ENCODE measurements at regions not wholly inside any gene's neighbourhood (a gene's known extent, or its start where the extent isn't known, plus 50 kb on each side); places are given as distances from the start of the nearest gene placed in this dataset.

DNA sequence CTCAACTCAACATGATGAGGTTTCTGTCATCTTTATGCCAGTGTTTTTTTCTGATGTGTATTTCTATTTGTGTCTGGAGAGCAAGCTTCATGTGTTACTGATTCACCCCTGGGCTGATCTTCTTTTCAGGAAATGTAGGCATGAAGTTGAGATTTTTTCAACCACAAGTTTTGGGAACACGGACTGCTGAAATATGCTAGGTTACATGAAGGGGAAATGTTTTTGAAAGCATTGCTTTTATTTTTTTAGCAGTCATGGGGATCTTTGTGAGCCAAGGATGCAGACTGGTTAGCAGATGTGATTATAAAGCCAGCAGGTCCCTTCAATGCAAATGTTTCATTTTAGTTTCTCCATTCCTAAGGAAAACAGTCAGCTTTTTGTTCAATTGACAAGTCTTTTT is 219.3 kb upstream of the COL8A1 start:
- intact Hi-C loops (cut with DNase I): no loop called here
- no peak for TF ChIP-seq POLR2A (IDR thresholded peaks at IDR 0.05)
- TF ChIP-seq CTCF (IDR thresholded peaks at IDR 0.05): no peak
- TF ChIP-seq EP300 (IDR thresholded peaks at IDR 0.05): no peak
- TF ChIP-seq POLR2AphosphoS5 (IDR thresholded peaks at IDR 0.05): no peak
- H3K36me3 ChIP-seq: no peaks in the 10 kb centered on the region
- no peak overlapping the region for H3K4me3 ChIP-seq
- no peaks in the 10 kb centered on the region for H3K9me3 ChIP-seq
- H3K27me3 ChIP-seq: no peaks in the 10 kb centered on the region
- 29 to 71% methylated on average over 1 of the region's 1 CpG for WGBS, 2 donors
- H3K4me1 ChIP-seq: no peaks in the 10 kb centered on the region
- no peak overlapping the region for H3K27ac ChIP-seq
- DNase-seq: no peak

DNA sequence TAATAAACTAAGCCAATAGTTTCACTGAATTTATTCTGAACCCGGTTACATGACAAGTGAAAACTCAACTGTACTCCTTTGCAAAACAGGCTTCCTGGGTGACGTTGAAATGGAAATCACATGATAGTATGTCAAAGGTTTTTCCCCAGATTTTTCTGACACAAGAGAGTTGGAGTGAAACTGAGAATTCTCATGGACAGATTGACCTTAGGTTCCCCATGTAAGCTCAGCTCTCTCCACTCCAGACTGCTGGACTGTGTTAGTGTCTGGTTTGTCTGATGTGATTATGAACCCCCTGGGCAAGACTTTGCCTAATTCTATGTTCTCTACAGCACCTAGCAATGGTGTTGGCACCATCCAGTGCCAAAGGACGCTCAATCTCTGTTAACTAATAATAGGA is 219.7 kb upstream of the COL8A1 start:
- no peak overlapping the region for H3K27ac ChIP-seq
- H3K27me3 ChIP-seq: no peaks in the 10 kb centered on the region
- no peak for DNase-seq
- H3K4me1 ChIP-seq: no peaks in the 10 kb centered on the region
- H3K36me3 ChIP-seq: no peaks in the 10 kb centered on the region
- H3K9me3 ChIP-seq: no peaks in the 10 kb centered on the region
- intact Hi-C loops (cut with DNase I): no loop called here
- H3K4me3 ChIP-seq: no peak overlapping the region
- WGBS, 2 donors: 75 to 84% methylated on average over 3 of the region's 3 CpGs
- TF ChIP-seq POLR2AphosphoS5 (IDR thresholded peaks at IDR 0.05) (no peak), POLR2A (IDR thresholded peaks at IDR 0.05) (no peak), EP300 (IDR thresholded peaks at IDR 0.05) (no peak), CTCF (IDR thresholded peaks at IDR 0.05) (no peak)

- Histone ChIP-seq H3K36me3 (no peaks in the 10 kb centered on the region), H3K27me3 (no peaks in the 10 kb centered on the region), H3K27ac (no peak overlapping the region), H3K4me3 (no peak overlapping the region), H3K4me1 (no peaks in the 10 kb centered on the region), H3K9me3 (no peaks in the 10 kb centered on the region)
- no peak for DNase-seq
- intact Hi-C loops (cut with DNase I): no loop called here
- TF ChIP-seq CTCF (IDR thresholded peaks at IDR 0.05): no peak
- TF ChIP-seq EP300 (IDR thresholded peaks at IDR 0.05): no peak
- TF ChIP-seq POLR2A (IDR thresholded peaks at IDR 0.05): no peak
- no peak for TF ChIP-seq POLR2AphosphoS5 (IDR thresholded peaks at IDR 0.05)
- 48 to 62% methylated on average over 2 of the region's 2 CpGs for WGBS, 2 donors
Observed at GRCh38 chr3:99418209-99418635, 220.2 kb upstream of the COL8A1 start.

- H3K9me3 ChIP-seq: no peaks in the 10 kb centered on the region
- H3K36me3 ChIP-seq: no peaks in the 10 kb centered on the region
- TF ChIP-seq POLR2A (IDR thresholded peaks at IDR 0.05) (no peak), EP300 (IDR thresholded peaks at IDR 0.05) (no peak), CTCF (IDR thresholded peaks at IDR 0.05) (no peak), POLR2AphosphoS5 (IDR thresholded peaks at IDR 0.05) (no peak)
- no peak overlapping the region for H3K27ac ChIP-seq
- H3K4me3 ChIP-seq: no peak overlapping the region
- peaks cover 0 to 6% (median 0%) of the 10 kb centered on the region in 4 donors for H3K4me1 ChIP-seq
- no peak for DNase-seq
- H3K27me3 ChIP-seq: no peaks in the 10 kb centered on the region
- 89% methylated on average over 1 of the region's 1 CpG for WGBS, 2 donors
- intact Hi-C loops (cut with DNase I): no loop called here
Observed at GRCh38 chr3:99413504-99413903, 224.9 kb upstream of the COL8A1 start.

GRCh38 chr3:99410789-99411311 is 227.5 kb upstream of the COL8A1 start:
- TF ChIP-seq POLR2A (IDR thresholded peaks at IDR 0.05): no peak
- TF ChIP-seq EP300 (IDR thresholded peaks at IDR 0.05): no peak
- no peak for TF ChIP-seq CTCF (IDR thresholded peaks at IDR 0.05)
- no peak for TF ChIP-seq POLR2AphosphoS5 (IDR thresholded peaks at IDR 0.05)
- 57 to 71% methylated on average over 7 of the region's 7 CpGs for WGBS, 2 donors
- DNase-seq: no peak

More at GRCh38 chr3:99410789-99411311, 227.5 kb upstream of the COL8A1 start:
- Histone ChIP-seq H3K4me3 (no peak overlapping the region), H3K36me3 (no peaks in the 10 kb centered on the region), H3K4me1 (peaks cover 0 to 6% (median 0%) of the 10 kb centered on the region in 4 donors), H3K27ac (no peak overlapping the region), H3K27me3 (no peaks in the 10 kb centered on the region), H3K9me3 (no peaks in the 10 kb centered on the region)
- intact Hi-C loops (cut with DNase I): no loop called here

Measured in sigmoid colon (tissue), 6 donors.